ENCODE measurements at regions not wholly inside any gene's neighbourhood (a gene's known extent, or its start where the extent isn't known, plus 50 kb on each side); places are given as distances from the start of the nearest gene placed in this dataset.
"Not testable (repeated sequence)": the region's sequence is repeated elsewhere in the genome, so short reads cannot be mapped to it uniquely, and the experiment has no call there.

DNA sequence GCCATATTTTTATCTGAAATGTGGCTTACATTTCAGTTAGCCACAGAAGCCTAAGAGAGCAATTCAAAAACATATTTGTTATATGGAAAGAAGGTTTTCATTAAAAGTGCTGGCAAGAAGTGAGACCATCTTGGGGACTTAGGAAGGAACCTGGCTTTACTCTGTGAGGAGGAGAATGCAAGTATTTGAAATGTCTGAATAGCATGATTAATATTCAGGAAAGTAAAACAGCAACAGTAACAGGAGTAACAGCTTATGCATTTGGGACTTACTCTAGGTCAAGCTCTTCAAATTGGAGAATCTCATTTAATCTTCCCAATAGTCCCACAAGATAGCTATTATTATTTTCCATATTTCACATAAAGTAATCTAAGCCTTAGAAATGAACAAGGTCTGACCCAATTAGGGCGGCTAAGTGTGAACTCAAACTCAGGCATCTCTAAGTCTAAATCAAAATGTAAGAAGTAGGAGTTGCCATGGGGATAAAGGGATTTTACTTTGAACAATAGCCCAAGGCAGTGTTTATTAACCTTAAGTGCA is 816.5 kb downstream of the BCKDHB start:
- no peak for ATAC-seq
- no peaks in the 10 kb centered on the region for H3K36me3 Mint-ChIP-seq
- no peaks in the 10 kb centered on the region for H3K27me3 Mint-ChIP-seq
- H3K4me1 Mint-ChIP-seq: no peaks in the 10 kb centered on the region
- no peak for DNase-seq
- no peak overlapping the region for H3K27ac Mint-ChIP-seq
- H3K9me3 Mint-ChIP-seq (ENCODE audit: low read depth): peaks cover 3% of the 10 kb centered on the region
- H3K4me3 Mint-ChIP-seq: no peak overlapping the region
- CTCF ChIA-PET: interaction anchor here (1.1 to 1.5 kb wide), 2 partner anchors 13 to 16 kb away, joined by 3 read pairs; no protein-coding TSS in a partner anchor

DNA sequence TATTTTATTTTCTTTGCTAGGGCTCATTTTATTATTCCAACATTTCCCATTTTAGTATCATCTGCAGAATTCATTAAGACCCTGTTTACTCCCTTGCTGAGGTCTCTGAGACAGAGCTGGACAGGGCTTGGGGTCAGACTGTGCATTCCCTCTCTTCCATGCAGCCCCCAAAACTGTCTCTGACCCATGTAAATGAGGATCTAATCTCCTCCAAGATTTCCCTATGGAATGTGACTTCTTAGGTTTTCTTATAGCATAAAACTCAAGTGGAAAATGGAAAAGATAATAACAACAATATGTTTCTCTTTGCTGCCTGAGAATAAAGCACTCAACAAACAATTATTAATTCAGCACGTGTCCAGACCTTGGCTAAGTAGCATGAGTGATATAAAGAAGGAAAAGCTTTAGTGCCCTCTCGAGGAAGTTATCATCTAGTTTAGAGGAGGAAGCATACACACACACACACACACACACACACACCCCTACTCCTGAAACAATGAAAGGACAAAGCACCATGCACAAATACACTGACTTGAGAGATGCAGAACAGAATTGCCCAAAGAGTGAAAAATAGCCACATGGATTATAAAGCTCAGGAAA is 815.5 kb downstream of the BCKDHB start:
- Mint-ChIP-seq H3K4me3 (no peak overlapping the region), H3K9me3 (ENCODE audit: low read depth) (no peaks in the 10 kb centered on the region), H3K4me1 (no peaks in the 10 kb centered on the region), H3K27me3 (no peaks in the 10 kb centered on the region), H3K27ac (no peak overlapping the region), H3K36me3 (no peaks in the 10 kb centered on the region)
- no peak for DNase-seq
- CTCF ChIA-PET: interaction anchor here (1.5 kb wide), 1 partner anchor 12 kb away, joined by 3 read pairs; no protein-coding TSS in a partner anchor
- no peak for ATAC-seq

DNA sequence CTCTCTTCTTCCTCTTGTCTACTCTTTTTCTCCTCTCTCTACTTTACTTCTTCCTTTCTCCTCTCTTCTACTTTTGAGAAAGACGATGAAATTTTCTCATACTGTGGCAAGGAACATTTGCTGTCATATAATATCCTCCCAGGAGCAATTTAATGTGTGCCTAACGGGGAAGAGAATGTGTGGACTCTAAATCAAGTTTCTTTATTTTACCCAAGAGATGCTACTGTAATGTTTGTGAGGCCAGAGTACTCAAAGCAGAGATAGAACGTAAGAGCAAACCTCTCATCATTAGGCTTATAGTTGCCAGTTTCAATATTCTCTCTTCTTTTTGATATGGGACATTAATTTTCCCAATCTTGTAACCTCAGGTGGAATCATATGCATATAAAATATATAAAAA is 801.4 kb downstream of the BCKDHB start:
- no peak overlapping the region for H3K4me3 Mint-ChIP-seq
- H3K36me3 Mint-ChIP-seq: no peaks in the 10 kb centered on the region
- H3K27me3 Mint-ChIP-seq: no peaks in the 10 kb centered on the region
- DNase-seq (no peak), ATAC-seq (no peak)
- peaks cover 4% of the 10 kb centered on the region for H3K9me3 Mint-ChIP-seq (ENCODE audit: low read depth)
- H3K27ac Mint-ChIP-seq: no peak overlapping the region
- H3K4me1 Mint-ChIP-seq: no peaks in the 10 kb centered on the region
- CTCF ChIA-PET: no interaction called here

DNA sequence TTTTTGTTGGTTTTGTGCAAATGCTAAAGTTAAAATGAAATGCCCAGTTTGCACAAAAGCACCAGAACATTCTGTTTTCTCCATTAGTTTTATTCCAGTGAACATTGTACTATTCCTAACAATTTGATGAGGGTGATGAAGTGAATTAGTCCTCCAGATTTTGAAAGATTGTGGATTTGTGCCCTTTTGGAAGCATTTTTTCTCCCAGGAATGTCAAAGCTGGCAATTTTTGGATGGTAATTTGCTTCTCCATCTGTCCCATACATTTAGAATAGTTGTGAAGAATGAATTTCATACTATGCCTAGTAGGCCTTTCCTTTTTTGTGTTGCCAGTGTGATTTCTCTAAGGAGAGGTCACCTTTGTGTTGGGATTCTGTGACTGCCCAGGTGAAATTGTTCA is 797.2 kb downstream of the BCKDHB start:
- Mint-ChIP-seq H3K27ac (no peak overlapping the region), H3K27me3 (no peaks in the 10 kb centered on the region), H3K4me1 (no peaks in the 10 kb centered on the region), H3K9me3 (ENCODE audit: low read depth) (peaks cover 8% of the 10 kb centered on the region), H3K36me3 (no peaks in the 10 kb centered on the region), H3K4me3 (no peak overlapping the region)
- CTCF ChIA-PET: no interaction called here
- DNase-seq: no peak
- ATAC-seq: no peak

DNA sequence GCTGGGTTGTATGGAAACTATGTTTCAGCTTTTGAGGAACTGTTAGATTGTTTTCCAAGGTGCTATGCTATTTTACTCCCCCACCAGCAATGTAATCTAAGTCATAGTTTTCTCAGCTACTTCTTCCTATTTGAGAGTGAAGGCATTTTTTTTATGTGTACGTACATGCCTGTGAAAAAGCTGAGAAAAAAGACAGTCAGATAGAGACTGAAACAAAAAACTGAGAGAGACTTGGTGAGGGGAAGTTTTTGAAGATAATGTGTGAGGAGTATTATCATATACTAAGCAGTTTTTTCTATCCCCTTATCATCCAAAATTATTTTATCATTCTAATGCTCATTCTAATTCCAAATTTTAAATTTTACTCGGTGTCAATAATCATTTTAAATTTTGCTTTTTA is 780.0 kb downstream of the BCKDHB start:
- no peaks in the 10 kb centered on the region for H3K27me3 Mint-ChIP-seq
- CTCF ChIA-PET: no interaction called here
- no peak for DNase-seq
- H3K4me1 Mint-ChIP-seq: no peaks in the 10 kb centered on the region
- no peaks in the 10 kb centered on the region for H3K9me3 Mint-ChIP-seq (ENCODE audit: low read depth)
- no peaks in the 10 kb centered on the region for H3K36me3 Mint-ChIP-seq
- H3K27ac Mint-ChIP-seq: no peak overlapping the region
- no peak overlapping the region for H3K4me3 Mint-ChIP-seq
- no peak for ATAC-seq

DNA sequence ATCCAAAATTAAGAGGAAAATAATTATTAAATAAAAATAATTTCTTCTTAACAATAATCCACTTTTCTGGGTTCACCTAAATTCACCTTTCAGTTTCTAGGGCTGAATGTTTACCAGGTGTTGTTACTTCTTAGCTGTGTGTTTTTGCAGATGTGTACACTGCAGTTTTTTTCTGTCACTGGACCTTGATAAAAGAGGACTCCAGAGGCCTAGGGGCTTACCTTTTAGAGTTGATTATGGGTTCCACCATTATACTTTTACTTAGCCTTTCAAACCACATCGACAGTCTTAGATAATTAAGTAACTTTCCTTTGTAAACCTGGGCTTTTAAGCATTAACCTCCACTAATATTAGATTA is 766.5 kb downstream of the BCKDHB start:
- Mint-ChIP-seq H3K36me3 (no peaks in the 10 kb centered on the region), H3K9me3 (ENCODE audit: low read depth) (peaks cover 11% of the 10 kb centered on the region), H3K4me1 (no peaks in the 10 kb centered on the region), H3K4me3 (no peak overlapping the region), H3K27ac (no peak overlapping the region), H3K27me3 (no peaks in the 10 kb centered on the region)
- CTCF ChIA-PET: no interaction called here
- DNase-seq: no peak
- ATAC-seq: no peak

DNA sequence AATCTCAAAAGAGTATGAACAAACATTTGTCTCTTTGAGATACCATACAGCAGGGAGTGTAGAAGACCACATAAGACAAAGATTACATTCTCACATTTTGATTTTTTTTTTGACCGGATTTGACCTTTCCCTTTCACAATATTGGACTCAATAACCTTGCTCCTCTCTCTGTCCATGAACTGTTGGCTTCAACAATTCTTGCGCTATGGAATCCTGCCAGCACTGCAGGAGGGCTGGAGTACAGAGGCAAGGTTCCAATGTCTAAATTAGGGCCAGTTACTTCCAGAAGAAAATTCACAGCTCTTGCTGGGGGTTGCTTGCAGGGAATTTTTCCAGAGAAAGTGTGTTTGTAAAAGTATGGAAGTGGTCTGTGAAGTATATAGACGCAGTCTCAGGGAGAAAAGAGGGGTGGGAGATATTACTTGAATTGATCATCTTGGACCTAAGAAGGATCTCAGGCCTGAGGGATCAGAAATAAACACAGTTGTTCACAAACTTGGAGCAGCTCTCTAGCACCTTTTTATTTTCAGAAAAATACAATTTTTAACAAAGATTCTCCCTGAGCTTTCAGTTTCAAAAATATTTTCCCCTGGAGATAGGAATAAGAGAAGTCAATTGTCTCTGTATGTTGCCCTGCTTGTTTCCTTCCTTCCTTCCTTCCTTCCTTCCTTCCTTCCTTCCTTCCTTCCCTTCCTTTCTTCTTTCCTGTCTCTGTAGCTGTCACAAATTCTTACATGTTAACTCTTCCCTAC is 765.9 kb downstream of the BCKDHB start:
- H3K4me1 Mint-ChIP-seq: no peaks in the 10 kb centered on the region
- DNase-seq: no peak
- ATAC-seq: no peak
- H3K4me3 Mint-ChIP-seq: no peak overlapping the region
- H3K36me3 Mint-ChIP-seq: no peaks in the 10 kb centered on the region
- no peaks in the 10 kb centered on the region for H3K27me3 Mint-ChIP-seq
- CTCF ChIA-PET: no interaction called here
- H3K27ac Mint-ChIP-seq: no peak overlapping the region
- H3K9me3 Mint-ChIP-seq (ENCODE audit: low read depth): peaks cover 11% of the 10 kb centered on the region

DNA sequence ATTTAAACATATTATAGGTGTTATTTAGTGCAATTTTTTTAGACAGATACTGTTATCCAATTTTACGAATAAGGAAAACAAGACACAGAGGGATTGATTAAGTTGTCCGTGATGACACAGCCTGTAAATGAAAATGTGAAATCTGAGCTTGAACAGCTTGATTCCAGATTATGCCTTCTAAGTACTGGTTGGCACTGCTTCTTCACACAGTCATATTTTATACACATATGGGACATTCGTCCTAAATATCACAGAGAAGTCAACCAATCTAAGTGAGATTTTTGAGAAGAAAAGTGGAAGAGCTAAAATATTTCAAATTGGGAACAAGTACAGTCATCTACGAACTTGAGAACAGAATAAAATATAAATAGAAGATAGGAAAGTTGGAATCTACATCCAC is 756.3 kb downstream of the BCKDHB start:
- Mint-ChIP-seq H3K9me3 (ENCODE audit: low read depth) (peaks cover 8% of the 10 kb centered on the region), H3K27ac (no peak overlapping the region), H3K4me3 (no peak overlapping the region), H3K4me1 (no peaks in the 10 kb centered on the region), H3K36me3 (no peaks in the 10 kb centered on the region), H3K27me3 (no peaks in the 10 kb centered on the region)
- CTCF ChIA-PET: no interaction called here
- no peak for ATAC-seq
- DNase-seq: no peak

DNA sequence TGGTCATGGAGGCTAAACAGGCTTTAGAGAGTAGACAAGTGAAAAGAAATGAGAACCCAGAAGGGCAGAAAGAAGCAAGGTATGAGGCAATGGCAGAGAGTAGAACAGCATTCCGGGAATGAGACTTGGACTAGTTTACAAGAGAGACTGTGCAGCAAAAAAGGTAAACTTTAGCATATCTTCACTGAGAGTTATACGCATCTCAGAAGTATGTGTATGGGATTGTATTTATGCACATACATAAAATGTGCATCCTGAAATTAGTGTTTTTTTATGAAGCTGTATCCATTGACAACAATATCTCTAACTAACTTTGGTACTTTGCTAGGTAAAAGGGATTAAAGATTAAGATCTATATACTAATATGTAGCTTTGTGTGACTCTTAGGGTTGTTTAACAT is 753.6 kb downstream of the BCKDHB start:
- ATAC-seq (no peak), DNase-seq (no peak)
- Mint-ChIP-seq H3K27ac (no peak overlapping the region), H3K9me3 (ENCODE audit: low read depth) (peaks cover 5% of the 10 kb centered on the region), H3K4me1 (no peaks in the 10 kb centered on the region), H3K36me3 (no peaks in the 10 kb centered on the region), H3K27me3 (no peaks in the 10 kb centered on the region), H3K4me3 (no peak overlapping the region)
- CTCF ChIA-PET: no interaction called here

DNA sequence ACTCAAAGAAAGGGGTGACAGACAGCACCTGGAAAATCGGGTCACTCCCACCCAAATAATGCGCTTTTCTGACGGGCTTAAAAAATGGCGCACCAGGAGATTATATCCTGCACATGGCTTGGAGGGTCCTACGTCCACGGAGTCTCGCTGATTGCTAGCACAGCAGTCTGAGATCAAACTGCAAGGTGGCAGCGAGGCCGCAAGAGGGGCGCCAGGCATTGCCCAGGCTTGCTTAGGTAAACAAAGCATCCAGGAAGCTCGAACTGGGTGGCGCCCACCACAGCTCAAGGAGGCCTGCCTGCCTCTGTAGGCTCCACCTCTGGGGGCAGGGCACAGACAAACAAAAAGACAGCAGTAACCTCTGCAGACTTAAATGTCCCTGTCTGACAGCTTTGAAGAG is 741.5 kb downstream of the BCKDHB start:
- CTCF ChIA-PET, H3K4me3 Mint-ChIP-seq, ATAC-seq, DNase-seq, H3K4me1 Mint-ChIP-seq, H3K27me3 Mint-ChIP-seq, H3K36me3 Mint-ChIP-seq, H3K27ac Mint-ChIP-seq: not testable (repeated sequence)
- H3K9me3 Mint-ChIP-seq (ENCODE audit: low read depth): peaks cover 10% of the 10 kb centered on the region

DNA sequence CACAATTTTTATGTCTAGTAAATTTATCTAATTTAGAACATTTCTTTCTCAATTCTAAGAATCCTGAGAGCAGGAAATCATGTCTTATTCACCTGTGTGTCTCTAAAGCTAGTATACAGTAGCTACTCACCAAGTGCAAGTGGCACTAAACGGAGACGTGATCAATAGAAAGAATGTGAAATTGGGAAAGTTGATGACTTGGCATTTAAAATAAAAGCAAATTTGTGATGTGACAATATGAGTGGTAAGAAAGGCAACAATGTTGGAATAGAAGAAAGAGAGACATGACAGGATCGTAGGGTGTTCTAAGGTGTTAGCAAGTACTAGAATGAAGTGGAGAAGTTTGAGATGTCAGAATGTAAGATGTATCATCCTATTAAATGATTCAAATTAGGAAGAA is 725.9 kb downstream of the BCKDHB start:
- H3K27ac Mint-ChIP-seq: no peak overlapping the region
- CTCF ChIA-PET: no interaction called here
- H3K36me3 Mint-ChIP-seq: no peaks in the 10 kb centered on the region
- ATAC-seq (no peak), DNase-seq (no peak)
- H3K27me3 Mint-ChIP-seq: no peaks in the 10 kb centered on the region
- no peaks in the 10 kb centered on the region for H3K4me1 Mint-ChIP-seq
- H3K9me3 Mint-ChIP-seq (ENCODE audit: low read depth): peaks cover 7% of the 10 kb centered on the region
- no peak overlapping the region for H3K4me3 Mint-ChIP-seq

DNA sequence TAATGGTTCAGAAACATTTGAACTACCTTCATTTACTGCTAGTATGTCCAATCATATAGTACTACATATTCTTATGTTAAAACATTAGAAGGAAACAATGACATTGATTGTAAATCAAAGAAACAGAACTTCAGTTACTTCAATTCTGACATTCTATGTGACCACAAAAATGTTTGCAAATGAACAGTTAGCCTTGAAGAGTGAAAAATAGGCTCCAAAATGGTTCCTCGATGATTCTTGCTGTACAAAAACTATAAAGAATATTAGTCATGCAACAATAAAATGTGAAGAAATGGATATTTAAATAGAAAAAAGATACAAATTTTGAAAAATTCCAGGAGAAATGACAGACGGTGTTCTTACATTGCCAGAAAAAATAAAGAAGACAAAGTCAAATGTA is 686.9 kb downstream of the BCKDHB start:
- Mint-ChIP-seq H3K9me3 (ENCODE audit: low read depth) (no peaks in the 10 kb centered on the region), H3K36me3 (no peaks in the 10 kb centered on the region), H3K27ac (no peak overlapping the region), H3K27me3 (no peaks in the 10 kb centered on the region), H3K4me1 (no peaks in the 10 kb centered on the region), H3K4me3 (no peak overlapping the region)
- no peak for DNase-seq
- ATAC-seq: no peak
- CTCF ChIA-PET: no interaction called here

DNA sequence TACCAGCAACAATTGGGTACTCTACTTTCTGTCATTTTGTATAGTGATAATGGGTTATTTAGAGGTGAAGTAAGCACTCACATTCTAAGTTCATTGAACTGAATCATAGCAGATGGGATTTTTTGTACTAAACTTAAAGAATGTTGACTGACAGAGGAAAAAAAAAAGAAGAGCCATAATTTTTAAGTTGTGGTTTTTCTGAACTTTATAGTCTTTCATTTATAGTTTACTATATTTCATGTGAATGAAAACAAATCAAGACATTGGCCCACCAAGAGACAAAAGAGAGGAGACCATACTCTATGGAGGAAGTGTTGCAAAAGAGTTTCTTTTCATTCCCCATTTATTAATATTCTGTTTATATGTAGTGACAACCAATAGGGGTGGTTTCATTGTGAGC is 685.7 kb downstream of the BCKDHB start:
- Mint-ChIP-seq H3K36me3 (no peaks in the 10 kb centered on the region), H3K27me3 (no peaks in the 10 kb centered on the region), H3K9me3 (ENCODE audit: low read depth) (no peaks in the 10 kb centered on the region), H3K27ac (no peak overlapping the region), H3K4me3 (no peak overlapping the region), H3K4me1 (no peaks in the 10 kb centered on the region)
- no peak for DNase-seq
- ATAC-seq: no peak
- CTCF ChIA-PET: no interaction called here

DNA sequence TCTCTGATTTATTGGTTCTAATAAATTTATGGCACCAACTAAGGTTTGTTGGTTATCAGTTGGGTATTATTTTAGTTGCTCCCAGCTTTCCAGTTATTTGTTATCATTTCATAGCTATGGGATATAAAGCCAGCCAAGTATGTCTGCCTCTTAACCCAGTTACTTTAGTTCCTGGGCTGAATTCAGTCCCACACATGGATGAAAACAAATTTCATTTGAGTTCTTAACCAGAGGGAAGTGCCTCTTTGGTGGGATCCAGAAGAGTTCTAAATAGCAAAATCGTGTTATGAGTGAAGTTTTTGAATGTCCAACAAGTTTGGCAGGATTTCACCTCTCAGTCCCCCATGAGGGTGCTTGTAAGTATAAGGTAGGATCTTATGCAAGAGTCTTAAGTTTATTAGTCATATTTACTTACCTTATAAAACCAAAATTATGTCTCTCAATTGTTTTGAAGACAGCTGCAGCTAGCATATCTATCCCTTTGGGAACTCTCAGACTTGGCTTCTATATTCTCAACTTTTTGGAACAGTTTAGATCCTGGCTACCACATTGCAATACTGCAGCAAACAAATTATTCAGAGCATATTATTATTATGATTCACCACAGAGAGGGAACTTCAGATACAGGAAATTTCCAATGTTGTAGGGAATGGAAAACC is 683.6 kb downstream of the BCKDHB start:
- DNase-seq (no peak), ATAC-seq (no peak)
- H3K4me1 Mint-ChIP-seq: no peaks in the 10 kb centered on the region
- CTCF ChIA-PET: no interaction called here
- H3K27ac Mint-ChIP-seq: no peak overlapping the region
- H3K27me3 Mint-ChIP-seq: no peaks in the 10 kb centered on the region
- H3K4me3 Mint-ChIP-seq: no peak overlapping the region
- no peaks in the 10 kb centered on the region for H3K36me3 Mint-ChIP-seq
- no peaks in the 10 kb centered on the region for H3K9me3 Mint-ChIP-seq (ENCODE audit: low read depth)

All from activated CD8-positive, alpha-beta memory T cell treated with anti-CD3 and anti-CD28 coated beads, Interleukin-2, amount 10 ng/mL, durations not matched to agents 7 days and 5 days (primary cell).